Uterus (tissue), 3 donors: ENCODE measurements at regions not wholly inside any gene's neighbourhood (a gene's known extent, or its start where the extent isn't known, plus 50 kb on each side); places are given as distances from the start of the nearest gene placed in this dataset.

Source experiments
- DNase-seq, 2 donors: peaks; one replicate each; pipeline ENCODE4 v3.0.0-alpha.2; 2019 to 2020
- H3K27ac ChIP-seq, 2 donors: fragments of 200-600 bp; sonication (generic); 1 replicate in 1 of 2; 2 replicates in 1 of 2; pipeline ENCODE4 v1.5.1; 2016 to 2018
- H3K27me3 ChIP-seq, 2 donors: fragments of 200-600 bp; sonication (generic); one replicate each; pipeline ENCODE4 v1.5.1; 2018 to 2019; ENCODE audit warnings: control low read depth in 1 of 2
- H3K36me3 ChIP-seq, 2 donors: fragments of 200-600 bp; sonication (generic); one replicate each; pipeline ENCODE4 v1.5.1; 2019; ENCODE audit warnings: control low read depth in 1 of 2
- H3K4me1 ChIP-seq, 2 donors: fragments of 200-600 bp; sonication (generic); one replicate each; pipeline ENCODE4 v1.5.1; 2018 to 2019; ENCODE audit warnings: control low read depth in 1 of 2
- H3K4me3 ChIP-seq, 2 donors: fragments of 200-600 bp; sonication (generic); 1 replicate in 1 of 2; 2 replicates in 1 of 2; pipeline ENCODE4 v1.5.1; 2018 to 2019; ENCODE audit warnings: mild to moderate bottlenecking in 1 of 2
- H3K9me3 ChIP-seq, 2 donors: fragments of 200-600 bp; sonication (generic); one replicate each; pipeline ENCODE4 v1.5.1; 2019; ENCODE audit warnings: control low read depth in 1 of 2
- POLR2A ChIP-seq, 2 donors: fragments of 450-650 bp; IDR thresholded peaks; one replicate each; pipeline ENCODE4 v1.6.1; 2016; ENCODE audit warnings: antibody characterized with exemption in 2 of 2, mild to moderate bottlenecking in 1 of 2, moderate library complexity in 1 of 2
- intact Hi-C: fragments of 100-400 bp; cut with DNase I; formaldehyde crosslinking; loops from one replicate; pipeline ENCODE4 v1.15.1; 2023; ENCODE audit warnings: low total_unique reads
- TF ChIP-seq, protein P1 (sequence below), 4 experiments: fragments of 200-600 bp in 2 of 4; fragments of 450-650 bp in 2 of 4; sonication (generic) in 2 of 4; IDR thresholded peaks; one replicate each; pipeline ENCODE4 v1.5.1; 2016 to 2019; ENCODE audit warnings: antibody characterized with exemption in 4 of 4, mild to moderate bottlenecking in 2 of 4, moderate library complexity in 1 of 4
- donor health status: DM: yes; HTN: yes; CAD: no.

DNA sequence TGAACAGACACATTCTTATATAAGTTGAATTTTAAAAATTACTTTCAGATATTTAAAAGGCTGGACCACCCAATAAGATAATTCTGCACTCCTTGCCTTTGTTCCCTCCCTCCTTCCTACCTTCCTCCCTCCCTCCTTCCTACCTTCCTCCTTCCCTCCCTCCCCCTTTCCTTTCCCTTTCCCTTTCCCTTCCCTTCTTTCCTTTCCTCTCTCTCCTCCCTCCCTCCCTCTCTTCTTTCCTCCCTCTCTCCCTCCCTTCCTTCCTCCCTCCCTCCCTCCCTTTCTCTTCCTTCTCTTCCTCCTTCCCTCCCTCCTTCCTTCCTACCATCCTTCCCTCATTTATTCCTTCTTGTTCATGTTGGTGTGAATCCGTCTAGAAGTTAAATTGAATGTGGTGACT, 93.0 kb downstream of the ATP6V1G3 start:
- TF ChIP-seq, protein P1, sequence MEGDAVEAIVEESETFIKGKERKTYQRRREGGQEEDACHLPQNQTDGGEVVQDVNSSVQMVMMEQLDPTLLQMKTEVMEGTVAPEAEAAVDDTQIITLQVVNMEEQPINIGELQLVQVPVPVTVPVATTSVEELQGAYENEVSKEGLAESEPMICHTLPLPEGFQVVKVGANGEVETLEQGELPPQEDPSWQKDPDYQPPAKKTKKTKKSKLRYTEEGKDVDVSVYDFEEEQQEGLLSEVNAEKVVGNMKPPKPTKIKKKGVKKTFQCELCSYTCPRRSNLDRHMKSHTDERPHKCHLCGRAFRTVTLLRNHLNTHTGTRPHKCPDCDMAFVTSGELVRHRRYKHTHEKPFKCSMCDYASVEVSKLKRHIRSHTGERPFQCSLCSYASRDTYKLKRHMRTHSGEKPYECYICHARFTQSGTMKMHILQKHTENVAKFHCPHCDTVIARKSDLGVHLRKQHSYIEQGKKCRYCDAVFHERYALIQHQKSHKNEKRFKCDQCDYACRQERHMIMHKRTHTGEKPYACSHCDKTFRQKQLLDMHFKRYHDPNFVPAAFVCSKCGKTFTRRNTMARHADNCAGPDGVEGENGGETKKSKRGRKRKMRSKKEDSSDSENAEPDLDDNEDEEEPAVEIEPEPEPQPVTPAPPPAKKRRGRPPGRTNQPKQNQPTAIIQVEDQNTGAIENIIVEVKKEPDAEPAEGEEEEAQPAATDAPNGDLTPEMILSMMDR (IDR thresholded peaks at IDR 0.05) = no peak
- TF ChIP-seq POLR2A (IDR thresholded peaks at IDR 0.05) = no peak
- no peak overlapping the region for H3K27ac ChIP-seq
- DNase-seq = no peak

DNA sequence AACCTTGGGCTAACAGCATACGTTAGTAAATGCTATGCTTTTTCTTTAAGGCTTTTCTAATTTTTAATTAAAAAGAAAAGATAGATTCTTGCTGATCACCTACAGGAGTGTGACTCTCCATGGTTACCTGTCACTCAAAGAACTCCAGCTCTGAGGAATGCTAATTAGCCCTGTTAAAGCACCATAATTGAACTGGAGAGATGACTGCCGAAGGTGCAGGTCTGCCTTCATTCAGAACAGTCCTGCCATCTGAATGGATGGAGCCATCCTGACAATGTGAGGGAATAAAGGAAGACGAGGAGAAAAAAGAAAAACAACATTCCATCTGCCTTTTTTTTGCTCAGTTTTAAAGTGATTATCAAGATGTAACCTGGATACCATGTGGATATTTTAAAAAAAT, 94.6 kb downstream of the ATP6V1G3 start:
- Histone ChIP-seq H3K36me3 (no peaks in the 10 kb centered on the region), H3K9me3 (no peaks in the 10 kb centered on the region), H3K4me3 (no peak overlapping the region), H3K27me3 (peaks cover 0 to 3% of the 10 kb centered on the region in 2 donors), H3K4me1 (no peaks in the 10 kb centered on the region), H3K27ac (no peak overlapping the region)
- intact Hi-C loops = no loop called here
- DNase-seq = no peak
- no peak for TF ChIP-seq POLR2A (IDR thresholded peaks at IDR 0.05)
- TF ChIP-seq, protein P1 (IDR thresholded peaks at IDR 0.05) = no peak

More for the DNA sequence above, 93.0 kb downstream of the ATP6V1G3 start:
- Histone ChIP-seq H3K4me3 (no peak overlapping the region), H3K36me3 (no peaks in the 10 kb centered on the region), H3K9me3 (no peaks in the 10 kb centered on the region), H3K4me1 (no peaks in the 10 kb centered on the region), H3K27me3 (peaks cover 0 to 3% of the 10 kb centered on the region in 2 donors)
- intact Hi-C loops = no loop called here

DNA sequence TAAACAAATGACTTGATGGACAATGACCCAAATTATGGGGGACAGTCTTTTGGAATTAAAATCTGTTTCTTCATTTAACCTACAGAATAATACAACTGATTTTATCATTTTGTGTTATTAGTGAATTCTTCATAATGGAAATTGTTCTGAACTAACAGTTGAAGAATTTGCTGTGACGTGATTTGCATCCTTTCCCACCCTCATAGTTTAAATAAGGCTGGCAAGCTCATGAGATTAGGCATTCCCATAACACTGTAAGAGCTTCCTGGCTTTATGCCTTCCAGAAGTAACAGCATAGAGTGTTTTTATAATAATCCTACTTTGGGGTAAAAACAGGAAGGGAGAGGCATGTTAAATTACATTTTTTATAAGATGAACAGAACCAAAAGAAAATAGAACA, 95.7 kb downstream of the ATP6V1G3 start:
- DNase-seq = no peak
- Histone ChIP-seq H3K36me3 (no peaks in the 10 kb centered on the region), H3K27ac (no peak overlapping the region), H3K4me3 (no peak overlapping the region), H3K4me1 (no peaks in the 10 kb centered on the region), H3K27me3 (no peaks in the 10 kb centered on the region), H3K9me3 (no peaks in the 10 kb centered on the region)
- intact Hi-C loops = no loop called here
- TF ChIP-seq POLR2A (IDR thresholded peaks at IDR 0.05) = no peak
- TF ChIP-seq, protein P1 (IDR thresholded peaks at IDR 0.05) = no peak

DNA sequence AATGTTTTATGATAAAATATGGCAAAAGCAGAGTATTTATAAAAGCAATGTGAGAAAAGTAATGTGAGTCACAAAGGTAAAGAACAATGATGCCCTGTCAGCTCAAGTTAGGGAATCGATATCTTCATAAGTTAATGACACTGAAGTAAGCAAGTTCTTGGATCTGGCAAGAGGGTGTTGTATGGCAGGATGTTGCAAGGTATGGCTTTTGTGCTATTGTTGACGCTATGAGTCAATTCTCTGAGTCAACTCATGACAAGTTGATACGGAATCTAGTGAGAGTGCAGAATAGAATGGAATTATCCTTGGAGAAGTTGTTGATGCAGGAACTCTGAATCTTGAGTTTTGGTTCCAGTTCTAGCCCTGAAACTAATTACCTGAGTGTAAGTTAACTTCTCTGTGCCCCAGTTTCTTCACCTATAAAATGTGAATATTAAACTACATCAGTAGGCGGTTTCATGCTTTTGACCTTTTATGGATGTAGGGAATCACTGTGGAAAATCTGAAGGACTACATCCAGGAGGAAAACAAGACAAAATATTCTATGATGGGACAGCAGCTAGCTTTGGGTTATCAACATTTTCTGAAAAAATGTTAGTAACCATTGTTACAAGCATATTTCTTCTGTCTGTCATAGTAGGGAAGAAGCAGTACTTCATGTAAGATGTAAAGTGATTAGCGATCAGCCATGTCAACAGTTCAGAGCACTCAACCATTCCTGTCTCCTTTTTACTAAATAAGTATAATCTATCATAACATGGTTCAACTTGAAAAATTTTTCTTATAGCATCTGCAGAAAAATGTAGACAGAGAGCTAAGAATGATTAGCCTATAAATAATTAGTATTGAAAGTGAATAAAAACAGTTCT, 96.9 kb downstream of the ATP6V1G3 start:
- intact Hi-C loops = no loop called here
- no peak overlapping the region for H3K27ac ChIP-seq
- H3K9me3 ChIP-seq = no peaks in the 10 kb centered on the region
- no peak overlapping the region for H3K4me3 ChIP-seq
- H3K4me1 ChIP-seq = no peaks in the 10 kb centered on the region
- no peaks in the 10 kb centered on the region for H3K36me3 ChIP-seq
- no peak for TF ChIP-seq POLR2A (IDR thresholded peaks at IDR 0.05)
- TF ChIP-seq, protein P1 (IDR thresholded peaks at IDR 0.05) = no peak
- no peak for DNase-seq
- H3K27me3 ChIP-seq = no peaks in the 10 kb centered on the region

DNA sequence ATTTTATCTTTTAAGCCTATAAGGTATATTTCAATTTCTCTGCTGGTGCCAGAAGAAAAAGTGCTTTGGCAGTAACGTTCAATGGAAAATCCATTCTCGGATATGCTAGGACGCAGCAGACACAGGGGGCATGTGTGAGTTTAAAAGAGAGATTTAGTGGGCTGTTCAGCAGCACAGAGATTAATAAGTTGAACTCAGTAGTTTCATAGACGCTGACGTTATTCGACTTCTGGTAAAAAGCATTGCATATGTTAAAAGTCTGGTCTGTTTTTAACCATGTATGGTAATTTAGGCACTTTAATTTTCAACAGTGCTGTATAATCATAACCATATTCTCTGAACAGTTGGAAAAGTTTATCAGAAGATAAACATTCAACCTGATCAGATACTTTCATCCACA, 99.6 kb downstream of the ATP6V1G3 start:
- DNase-seq = no peak
- TF ChIP-seq, protein P1 (IDR thresholded peaks at IDR 0.05) = no peak
- TF ChIP-seq POLR2A (IDR thresholded peaks at IDR 0.05) = no peak
- Histone ChIP-seq H3K36me3 (no peaks in the 10 kb centered on the region), H3K27ac (no peak overlapping the region), H3K4me3 (no peak overlapping the region), H3K4me1 (no peaks in the 10 kb centered on the region), H3K27me3 (no peaks in the 10 kb centered on the region), H3K9me3 (no peaks in the 10 kb centered on the region)
- intact Hi-C loops = no loop called here
